Neural cell (in vitro differentiated cells): ENCODE measurements at regions not wholly inside any gene's neighbourhood (a gene's known extent, or its start where the extent isn't known, plus 50 kb on each side); places are given as distances from the start of the nearest gene placed in this dataset.

Experiments used
- H2AFZ ChIP-seq: fragments of 200-600, 300-800 bp; sonication (generic), shearing (Covaris generic); 2 replicates; pipeline ENCODE4 v1.6.0; 2014; ENCODE audit warnings: low read depth, mild to moderate bottlenecking, antibody characterized with exemption, low read length, moderate library complexity
- H3F3A ChIP-seq: fragments of 200-600 bp; shearing (Covaris generic); 2 replicates; pipeline ENCODE4 v1.6.1; 2016; ENCODE audit warnings: mild to moderate bottlenecking, moderate library complexity, mixed read lengths, antibody characterized with exemption, low read length; ENCODE audit not compliant: insufficient read depth, poor library complexity, severe bottlenecking
- H3K27ac ChIP-seq: fragments of 200-600, 300-800 bp; sonication (generic), shearing (Covaris generic); 2 replicates; pipeline ENCODE4 v1.5.1; 2014; ENCODE audit warnings: mild to moderate bottlenecking, low read length, moderate library complexity
- H3K27me3 ChIP-seq: fragments of 300-800, 200-600 bp; sonication (generic), shearing (Covaris generic); 2 replicates; pipeline ENCODE4 v1.6.0; 2014; ENCODE audit warnings: mild to moderate bottlenecking, low read depth, low read length, moderate library complexity; ENCODE audit not compliant: insufficient read depth
- H3K36me3 ChIP-seq: fragments of 300-800, 200-600 bp; sonication (generic), shearing (Covaris generic); 2 replicates; pipeline ENCODE4 v1.5.1; 2014; ENCODE audit warnings: mild to moderate bottlenecking, antibody characterized with exemption, low read length, moderate library complexity; ENCODE audit not compliant: insufficient read depth
- H3K4me2 ChIP-seq: fragments of 300-800, 200-600 bp; sonication (generic), shearing (Covaris generic); 2 replicates; pipeline ENCODE4 v1.6.0; 2014; ENCODE audit warnings: mild to moderate bottlenecking, low read length
- H3K4me3 ChIP-seq: fragments of 300-800, 200-600 bp; sonication (generic), shearing (Covaris generic); 2 replicates; pipeline ENCODE4 v1.5.1; 2014; ENCODE audit warnings: mild to moderate bottlenecking, low read length, moderate library complexity
- H3K79me2 ChIP-seq: fragments of 200-600 bp; shearing (Covaris generic); replicated peaks from 2 replicates; pipeline ENCODE4 v1.6.0; 2014; ENCODE audit warnings: mild to moderate bottlenecking, low read length, moderate library complexity; ENCODE audit not compliant: insufficient read depth
- H3K9ac ChIP-seq: fragments of 300-800, 200-600 bp; sonication (generic), shearing (Covaris generic); 2 replicates; pipeline ENCODE4 v1.6.1; 2016; ENCODE audit warnings: mild to moderate bottlenecking, low read length, mixed read lengths
- H3K9me2 ChIP-seq: fragments of 200-600 bp; shearing (Covaris generic); 2 replicates; pipeline ENCODE4 v1.6.1; 2016; ENCODE audit warnings: mild to moderate bottlenecking, low read length, mixed read lengths; ENCODE audit not compliant: insufficient read depth
- H3K9me3 ChIP-seq: fragments of 200-600, 300-800 bp; sonication (generic), shearing (Covaris generic); 2 replicates; pipeline ENCODE4 v1.6.1; 2016; ENCODE audit warnings: mild to moderate bottlenecking, mixed run types, low read length, moderate library complexity, mixed read lengths
- H4K20me1 ChIP-seq: fragments of 200-600 bp; shearing (Covaris generic); 2 replicates; pipeline ENCODE4 v1.6.1; 2016; ENCODE audit warnings: mild to moderate bottlenecking, mixed run types; ENCODE audit not compliant: insufficient read depth
- CTCF ChIP-seq: fragments of 450-650 bp; IDR thresholded peaks from 2 replicates; pipeline ENCODE4 v1.5.1; 2014; ENCODE audit warnings: antibody characterized with exemption, mild to moderate bottlenecking, moderate library complexity; ENCODE audit not compliant: poor library complexity, severe bottlenecking
- EP300 ChIP-seq: fragments of 450-650 bp; conservative IDR thresholded peaks from 2 replicates; pipeline ENCODE4 v1.6.1; 2014; ENCODE audit warnings: antibody characterized with exemption, mild to moderate bottlenecking, moderate library complexity; ENCODE audit not compliant: poor library complexity, severe bottlenecking
- EZH2 ChIP-seq: fragments of 200-600, 300-800 bp; shearing (Covaris generic), sonication (generic); IDR thresholded peaks from 2 replicates; pipeline ENCODE4 v1.6.1; 2014; ENCODE audit warnings: antibody characterized with exemption, low read length, borderline replicate concordance, mild to moderate bottlenecking; ENCODE audit not compliant: insufficient read depth, poor library complexity, severe bottlenecking
- MXI1 ChIP-seq: fragments of 450-650 bp; conservative IDR thresholded peaks from 2 replicates; pipeline ENCODE4 v1.6.1; 2014; ENCODE audit warnings: antibody characterized with exemption, mild to moderate bottlenecking; ENCODE audit not compliant: poor library complexity, severe bottlenecking
- POLR2AphosphoS5 ChIP-seq: IDR thresholded peaks from 2 replicates; pipeline ENCODE4 v1.6.1; 2012
- RAD21 ChIP-seq: fragments of 450-650 bp; conservative IDR thresholded peaks from 2 replicates; pipeline ENCODE4 v1.6.1; 2014; ENCODE audit warnings: antibody characterized with exemption, mild to moderate bottlenecking, moderate library complexity
- REST ChIP-seq: IDR thresholded peaks from 2 replicates; pipeline ENCODE4 v1.6.1; 2012; ENCODE audit warnings: borderline replicate concordance
- SMC3 ChIP-seq: fragments of 450-650 bp; conservative IDR thresholded peaks from 2 replicates; pipeline ENCODE4 v1.6.1; 2014; ENCODE audit warnings: antibody characterized with exemption, mild to moderate bottlenecking, moderate library complexity; ENCODE audit not compliant: poor library complexity
- TAF1 ChIP-seq: IDR thresholded peaks from 2 replicates; pipeline ENCODE4 v1.6.1; 2012; ENCODE audit warnings: low read depth

DNA sequence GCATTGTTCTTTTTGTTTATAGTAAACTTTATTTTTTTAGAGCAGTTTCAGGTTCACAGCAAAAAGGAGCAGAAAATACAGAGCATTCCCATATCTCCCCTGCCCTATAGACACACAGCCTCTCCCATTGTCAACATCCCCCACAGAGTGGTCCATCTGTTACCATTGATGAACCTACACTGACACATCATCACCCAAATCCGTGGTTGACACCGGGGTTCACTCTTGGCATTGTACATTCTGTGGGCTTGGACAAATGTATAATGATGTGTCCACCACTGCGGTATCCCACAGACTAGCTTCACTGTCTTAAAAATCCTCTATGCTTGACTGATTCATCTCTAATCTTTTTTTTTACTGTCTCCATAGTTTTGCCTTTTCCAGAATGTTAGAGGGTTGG lies 120.7 kb upstream of the SPATA31C2 start:
- Histone ChIP-seq H4K20me1 (no peaks in the 10 kb centered on the region), H3K4me3 (no peak overlapping the region), H3K27me3 (no peaks in the 10 kb centered on the region), H3K4me2 (no peak overlapping the region), H3K79me2 (no peaks in the 10 kb centered on the region), H3K36me3 (no peaks in the 10 kb centered on the region), H3K27ac (no peak overlapping the region), H3K9me3 (no peaks in the 10 kb centered on the region), H3K9ac (no peak overlapping the region), H2AFZ (no peak overlapping the region), H3K9me2 (no peaks in the 10 kb centered on the region), H3F3A (no peaks in the 10 kb centered on the region)
- TF ChIP-seq SMC3 (no peak), RAD21 (no peak), POLR2AphosphoS5 (no peak), CTCF (no peak), REST (no peak), MXI1 (no peak), EP300 (no peak), TAF1 (no peak), EZH2 (no peak)

- no peaks in the 10 kb centered on the region for H4K20me1 ChIP-seq
- no peak overlapping the region for H3K4me3 ChIP-seq
- no peaks in the 10 kb centered on the region for H3K9me3 ChIP-seq
- H3K36me3 ChIP-seq, result no peaks in the 10 kb centered on the region
- H3F3A ChIP-seq, result no peaks in the 10 kb centered on the region
- H3K79me2 ChIP-seq, result no peaks in the 10 kb centered on the region
- no peak overlapping the region for H2AFZ ChIP-seq
- no peak overlapping the region for H3K27ac ChIP-seq
- no peak overlapping the region for H3K9ac ChIP-seq
- no peak for TF ChIP-seq RAD21
- no peak for TF ChIP-seq EZH2
- no peak for TF ChIP-seq CTCF
- no peak for TF ChIP-seq EP300
- no peak for TF ChIP-seq REST
- TF ChIP-seq POLR2AphosphoS5, result no peak
- TF ChIP-seq MXI1, result no peak
- no peak for TF ChIP-seq SMC3
- TF ChIP-seq TAF1, result no peak
- no peaks in the 10 kb centered on the region for H3K9me2 ChIP-seq
- H3K4me2 ChIP-seq, result no peak overlapping the region
- H3K27me3 ChIP-seq, result no peaks in the 10 kb centered on the region
These were observed 120.3 kb upstream of the SPATA31C2 start for GRCh38 chr9:88258601-88259000.
